VCaP (cell line): ENCODE measurements at regions not wholly inside any gene's neighbourhood (a gene's known extent, or its start where the extent isn't known, plus 50 kb on each side); places are given as distances from the start of the nearest gene placed in this dataset.

Experiments
- H3K27ac ChIP-seq: fragments of 450-650 bp; 2 replicates; pipeline ENCODE4 v1.5.1; 2017
- TF ChIP-seq, protein P1 (sequence below): fragments of 450-650 bp; conservative IDR thresholded peaks from 2 replicates; pipeline ENCODE4 v1.5.1; 2017; ENCODE audit warnings: mild to moderate bottlenecking, moderate library complexity

DNA sequence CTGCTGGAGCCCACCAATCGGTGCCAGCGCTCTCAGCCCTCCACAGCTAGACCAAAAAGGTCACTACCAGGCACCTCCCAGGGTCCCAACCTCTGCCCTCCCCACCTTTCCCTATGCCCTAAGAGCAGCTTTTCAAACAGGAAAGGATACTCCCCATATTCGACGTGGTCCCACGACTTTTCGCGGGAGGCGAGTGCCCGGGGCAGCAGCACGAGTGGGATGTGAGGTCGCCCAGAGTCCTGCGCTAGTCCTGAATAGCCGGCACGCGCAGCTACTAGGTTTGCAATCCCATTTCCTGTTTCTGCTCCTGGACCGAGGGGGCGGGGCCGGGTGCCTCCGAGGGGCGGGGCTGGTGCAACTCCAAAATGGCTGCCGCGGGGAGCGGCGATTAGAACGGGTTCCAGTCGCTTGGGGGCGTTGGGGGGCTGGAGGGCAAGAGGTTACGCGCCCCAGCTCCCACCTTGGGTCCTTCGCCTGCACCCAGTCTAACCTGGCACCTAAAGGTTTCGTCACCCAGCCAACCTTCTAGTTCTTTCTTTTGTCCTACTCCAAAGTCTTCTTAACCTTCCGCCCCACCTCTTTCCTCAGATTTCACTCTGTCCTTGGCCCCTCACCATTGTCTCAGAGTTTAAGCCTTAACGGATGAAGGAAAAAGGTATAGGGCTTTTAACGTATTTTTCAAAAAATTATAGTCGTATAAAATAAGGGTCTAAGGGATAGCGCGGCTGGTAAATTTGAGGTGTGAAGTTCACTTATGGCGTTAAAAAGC is 85.0 kb upstream of the TENT5D start:
- TF ChIP-seq, protein P1, sequence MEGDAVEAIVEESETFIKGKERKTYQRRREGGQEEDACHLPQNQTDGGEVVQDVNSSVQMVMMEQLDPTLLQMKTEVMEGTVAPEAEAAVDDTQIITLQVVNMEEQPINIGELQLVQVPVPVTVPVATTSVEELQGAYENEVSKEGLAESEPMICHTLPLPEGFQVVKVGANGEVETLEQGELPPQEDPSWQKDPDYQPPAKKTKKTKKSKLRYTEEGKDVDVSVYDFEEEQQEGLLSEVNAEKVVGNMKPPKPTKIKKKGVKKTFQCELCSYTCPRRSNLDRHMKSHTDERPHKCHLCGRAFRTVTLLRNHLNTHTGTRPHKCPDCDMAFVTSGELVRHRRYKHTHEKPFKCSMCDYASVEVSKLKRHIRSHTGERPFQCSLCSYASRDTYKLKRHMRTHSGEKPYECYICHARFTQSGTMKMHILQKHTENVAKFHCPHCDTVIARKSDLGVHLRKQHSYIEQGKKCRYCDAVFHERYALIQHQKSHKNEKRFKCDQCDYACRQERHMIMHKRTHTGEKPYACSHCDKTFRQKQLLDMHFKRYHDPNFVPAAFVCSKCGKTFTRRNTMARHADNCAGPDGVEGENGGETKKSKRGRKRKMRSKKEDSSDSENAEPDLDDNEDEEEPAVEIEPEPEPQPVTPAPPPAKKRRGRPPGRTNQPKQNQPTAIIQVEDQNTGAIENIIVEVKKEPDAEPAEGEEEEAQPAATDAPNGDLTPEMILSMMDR, result no peak
- no peak overlapping the region for H3K27ac ChIP-seq

DNA sequence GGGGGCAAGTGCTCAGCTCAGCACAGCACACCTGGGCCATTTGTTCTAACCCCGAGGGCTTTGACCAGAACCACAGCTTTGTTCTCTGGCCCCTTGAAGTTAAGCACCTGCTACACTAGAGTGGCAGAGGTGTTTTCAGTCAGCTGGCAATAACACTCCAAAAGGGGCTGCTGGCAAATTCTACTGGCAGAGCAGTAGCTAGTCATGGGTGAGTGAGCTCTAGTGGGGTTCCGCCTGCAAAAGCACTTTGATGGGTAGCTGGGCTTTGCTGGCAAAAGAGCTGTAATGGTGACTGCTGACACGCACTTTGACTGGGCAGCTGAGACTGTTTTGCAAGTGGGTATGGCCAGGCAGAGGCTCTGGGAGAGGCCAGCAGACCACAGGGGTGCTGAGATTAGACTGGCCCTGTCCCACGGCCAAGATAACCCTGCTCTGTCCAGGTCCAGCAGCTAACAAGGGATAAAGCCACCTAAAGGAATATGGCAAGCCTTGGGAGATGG is 65.2 kb upstream of the TENT5D start:
- TF ChIP-seq, protein P1, result no peak
- H3K27ac ChIP-seq, result no peak overlapping the region
